Esophagus muscularis mucosa (tissue), 4 donors: ENCODE measurements at regions not wholly inside any gene's neighbourhood (a gene's known extent, or its start where the extent isn't known, plus 50 kb on each side); places are given as distances from the start of the nearest gene placed in this dataset.

Experiments
- EP300 ChIP-seq: sonication (generic); formaldehyde crosslinking; IDR thresholded peaks from one replicate; pipeline ENCODE4 v1.6.1; 2017; ENCODE audit warnings: antibody characterized with exemption
- POLR2AphosphoS5 ChIP-seq, 2 donors: sonication (generic); formaldehyde crosslinking; IDR thresholded peaks; one replicate each; pipeline ENCODE4 v1.6.1; 2017; ENCODE audit warnings: antibody characterized with exemption in 2 of 2
- TF ChIP-seq, protein P1 (sequence below), 3 experiments: fragments of 200-600 bp in 2 of 3; fragments of 450-650 bp in 1 of 3; sonication (generic) in 2 of 3; IDR thresholded peaks; one replicate each; pipeline ENCODE4 v1.5.1; 2017 to 2019; ENCODE audit warnings: antibody characterized with exemption in 3 of 3, mild to moderate bottlenecking in 2 of 3, moderate library complexity in 1 of 3

DNA sequence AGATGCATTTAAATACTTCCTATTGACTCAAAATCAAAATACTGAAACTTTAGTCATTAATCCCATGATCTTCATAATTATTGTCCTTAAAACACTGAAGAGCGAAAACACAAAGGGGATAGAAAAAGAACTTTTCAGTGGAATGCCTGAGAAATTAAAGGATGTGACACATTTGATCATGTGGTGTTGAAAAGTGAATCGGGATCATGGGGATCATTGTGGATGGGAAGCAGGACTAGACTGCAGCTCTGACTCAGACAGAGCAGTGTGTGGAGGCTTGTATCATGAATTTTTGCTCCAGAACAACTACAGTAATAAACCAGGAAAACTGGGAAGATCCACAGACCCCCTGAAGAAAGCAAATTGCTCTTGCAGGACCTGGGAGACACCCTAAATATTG is 161.1 kb upstream of the CXADR start:
- TF ChIP-seq, protein P1, sequence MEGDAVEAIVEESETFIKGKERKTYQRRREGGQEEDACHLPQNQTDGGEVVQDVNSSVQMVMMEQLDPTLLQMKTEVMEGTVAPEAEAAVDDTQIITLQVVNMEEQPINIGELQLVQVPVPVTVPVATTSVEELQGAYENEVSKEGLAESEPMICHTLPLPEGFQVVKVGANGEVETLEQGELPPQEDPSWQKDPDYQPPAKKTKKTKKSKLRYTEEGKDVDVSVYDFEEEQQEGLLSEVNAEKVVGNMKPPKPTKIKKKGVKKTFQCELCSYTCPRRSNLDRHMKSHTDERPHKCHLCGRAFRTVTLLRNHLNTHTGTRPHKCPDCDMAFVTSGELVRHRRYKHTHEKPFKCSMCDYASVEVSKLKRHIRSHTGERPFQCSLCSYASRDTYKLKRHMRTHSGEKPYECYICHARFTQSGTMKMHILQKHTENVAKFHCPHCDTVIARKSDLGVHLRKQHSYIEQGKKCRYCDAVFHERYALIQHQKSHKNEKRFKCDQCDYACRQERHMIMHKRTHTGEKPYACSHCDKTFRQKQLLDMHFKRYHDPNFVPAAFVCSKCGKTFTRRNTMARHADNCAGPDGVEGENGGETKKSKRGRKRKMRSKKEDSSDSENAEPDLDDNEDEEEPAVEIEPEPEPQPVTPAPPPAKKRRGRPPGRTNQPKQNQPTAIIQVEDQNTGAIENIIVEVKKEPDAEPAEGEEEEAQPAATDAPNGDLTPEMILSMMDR (IDR thresholded peaks at IDR 0.05) = no peak
- TF ChIP-seq EP300 (no peak), POLR2AphosphoS5 (IDR thresholded peaks at IDR 0.05) (no peak)
